ENCODE measurements at regions not wholly inside any gene's neighbourhood (a gene's known extent, or its start where the extent isn't known, plus 50 kb on each side); places are given as distances from the start of the nearest gene placed in this dataset.
A peak's percentile ranks its signal among the peaks of the same experiment; 100 is the strongest.

- in situ Hi-C loops (cut with HindIII; ENCODE audit: low pct_unique_long_range_greater_than_20kb, low sequenced_read_pairs): no loop called here
- TF ChIP-seq JUND (IDR thresholded peaks at IDR 0.05; ENCODE audit: low read depth): no peak
- DNase-seq (ENCODE audit: low read depth in 1 of 2, low spot score in 1 of 2): no peak
These were observed 274.8 kb upstream of the ST6GAL2 start for GRCh38 chr2:107160640-107161239.

GRCh38 chr2:107168141-107168540 is 282.2 kb upstream of the ST6GAL2 start:
- TF ChIP-seq JUND (IDR thresholded peaks at IDR 0.05; ENCODE audit: low read depth): no peak

GRCh38 chr2:107174171-107174570 is 288.2 kb upstream of the ST6GAL2 start:
- no peak for DNase-seq (ENCODE audit: low read depth in 1 of 2, low spot score in 1 of 2)
- TF ChIP-seq JUND (IDR thresholded peaks at IDR 0.05; ENCODE audit: low read depth): no peak
- in situ Hi-C loops (cut with HindIII; ENCODE audit: low pct_unique_long_range_greater_than_20kb, low sequenced_read_pairs): no loop called here

More at GRCh38 chr2:107168141-107168540, 282.2 kb upstream of the ST6GAL2 start:
- no peak for DNase-seq (ENCODE audit: low read depth in 1 of 2, low spot score in 1 of 2)
- in situ Hi-C loops (cut with HindIII; ENCODE audit: low pct_unique_long_range_greater_than_20kb, low sequenced_read_pairs): no loop called here

GRCh38 chr2:107182981-107183380 is 297.0 kb upstream of the ST6GAL2 start:
- in situ Hi-C loops (cut with HindIII; ENCODE audit: low pct_unique_long_range_greater_than_20kb, low sequenced_read_pairs): no loop called here
- DNase-seq (ENCODE audit: low read depth in 1 of 2, low spot score in 1 of 2): no peak
- TF ChIP-seq JUND (IDR thresholded peaks at IDR 0.05; ENCODE audit: low read depth): no peak

- in situ Hi-C loops (cut with HindIII; ENCODE audit: low pct_unique_long_range_greater_than_20kb, low sequenced_read_pairs): no loop called here
- no peak for DNase-seq (ENCODE audit: low read depth in 1 of 2, low spot score in 1 of 2)
- no peak for TF ChIP-seq JUND (IDR thresholded peaks at IDR 0.05; ENCODE audit: low read depth)
These were observed 301.9 kb upstream of the ST6GAL2 start for GRCh38 chr2:107187870-107188269.

- in situ Hi-C loops (cut with HindIII; ENCODE audit: low pct_unique_long_range_greater_than_20kb, low sequenced_read_pairs): no loop called here
- no peak for TF ChIP-seq JUND (IDR thresholded peaks at IDR 0.05; ENCODE audit: low read depth)
- DNase-seq (ENCODE audit: low read depth in 1 of 2, low spot score in 1 of 2): no peak
These were observed 309.7 kb upstream of the ST6GAL2 start for GRCh38 chr2:107195631-107196030.

- peak in 1 of 2 experiments; percentile 2 for DNase-seq (ENCODE audit: low read depth in 1 of 2, low spot score in 1 of 2)
- in situ Hi-C loops (cut with HindIII; ENCODE audit: low pct_unique_long_range_greater_than_20kb, low sequenced_read_pairs): no loop called here
- no peak for TF ChIP-seq JUND (IDR thresholded peaks at IDR 0.05; ENCODE audit: low read depth)
These were observed 311.8 kb upstream of the ST6GAL2 start for GRCh38 chr2:107197594-107198294.

- no peak for DNase-seq (ENCODE audit: low read depth in 1 of 2, low spot score in 1 of 2)
- in situ Hi-C loops (cut with HindIII; ENCODE audit: low pct_unique_long_range_greater_than_20kb, low sequenced_read_pairs): no loop called here
- no peak for TF ChIP-seq JUND (IDR thresholded peaks at IDR 0.05; ENCODE audit: low read depth)
These were observed 317.1 kb upstream of the ST6GAL2 start for GRCh38 chr2:107202962-107203591.

- no peak for TF ChIP-seq JUND (IDR thresholded peaks at IDR 0.05; ENCODE audit: low read depth)
- in situ Hi-C loops (cut with HindIII; ENCODE audit: low pct_unique_long_range_greater_than_20kb, low sequenced_read_pairs): no loop called here
- DNase-seq (ENCODE audit: low read depth in 1 of 2, low spot score in 1 of 2): no peak
These were observed 329.7 kb upstream of the ST6GAL2 start for GRCh38 chr2:107215401-107216350.

GRCh38 chr2:107218208-107218607 is 332.2 kb upstream of the ST6GAL2 start:
- DNase-seq (ENCODE audit: low read depth in 1 of 2, low spot score in 1 of 2): no peak
- in situ Hi-C loops (cut with HindIII; ENCODE audit: low pct_unique_long_range_greater_than_20kb, low sequenced_read_pairs): no loop called here
- TF ChIP-seq JUND (IDR thresholded peaks at IDR 0.05; ENCODE audit: low read depth): no peak

- no peak for DNase-seq (ENCODE audit: low read depth in 1 of 2, low spot score in 1 of 2)
- no peak for TF ChIP-seq JUND (IDR thresholded peaks at IDR 0.05; ENCODE audit: low read depth)
- in situ Hi-C loops (cut with HindIII; ENCODE audit: low pct_unique_long_range_greater_than_20kb, low sequenced_read_pairs): no loop called here
These were observed 336.5 kb upstream of the ST6GAL2 start for GRCh38 chr2:107222466-107222865.

GRCh38 chr2:107235491-107236254 is 349.7 kb upstream of the ST6GAL2 start:
- in situ Hi-C loops (cut with HindIII; ENCODE audit: low pct_unique_long_range_greater_than_20kb, low sequenced_read_pairs): no loop called here
- DNase-seq (ENCODE audit: low read depth in 1 of 2, low spot score in 1 of 2): no peak
- TF ChIP-seq JUND (IDR thresholded peaks at IDR 0.05; ENCODE audit: low read depth): no peak
